ENCODE measurements at regions not wholly inside any gene's neighbourhood (a gene's known extent, or its start where the extent isn't known, plus 50 kb on each side); places are given as distances from the start of the nearest gene placed in this dataset.

- DNase-seq: no peak
These were observed 103.4 kb upstream of the SDK1 start for GRCh38 chr7:3197567-3198213.

GRCh38 chr7:3198316-3198715 lies 102.7 kb upstream of the SDK1 start:
- DNase-seq: no peak

GRCh38 chr7:3200504-3200903 lies 100.5 kb upstream of the SDK1 start:
- peak; percentile 22 for DNase-seq

- no peak for DNase-seq
These were observed 99.7 kb upstream of the SDK1 start for GRCh38 chr7:3201306-3201705.

GRCh38 chr7:3201937-3202710 lies 98.9 kb upstream of the SDK1 start:
- no peak for DNase-seq

GRCh38 chr7:3204526-3204925 lies 96.5 kb upstream of the SDK1 start:
- DNase-seq: no peak

GRCh38 chr7:3206101-3206500 lies 95.0 kb upstream of the SDK1 start:
- DNase-seq: no peak

- DNase-seq: no peak
These were observed 94.3 kb upstream of the SDK1 start for GRCh38 chr7:3206771-3207191.

- DNase-seq: no peak
These were observed 93.6 kb upstream of the SDK1 start for GRCh38 chr7:3207387-3207902.

- no peak for DNase-seq
These were observed 90.5 kb upstream of the SDK1 start for GRCh38 chr7:3210531-3210930.

- DNase-seq: no peak
These were observed 87.0 kb upstream of the SDK1 start for GRCh38 chr7:3214090-3214413.

GRCh38 chr7:3215624-3216585 lies 85.1 kb upstream of the SDK1 start:
- DNase-seq: no peak

GRCh38 chr7:3217166-3217565 lies 83.9 kb upstream of the SDK1 start:
- DNase-seq: no peak

- no peak for DNase-seq
These were observed 82.4 kb upstream of the SDK1 start for GRCh38 chr7:3218411-3219225.

GRCh38 chr7:3229904-3230470 lies 71.1 kb upstream of the SDK1 start:
- no peak for DNase-seq

GRCh38 chr7:3230908-3231307 lies 70.1 kb upstream of the SDK1 start:
- no peak for DNase-seq

- no peak for DNase-seq
These were observed 68.8 kb upstream of the SDK1 start for GRCh38 chr7:3232228-3232627.

GRCh38 chr7:3233301-3233700 lies 67.8 kb upstream of the SDK1 start:
- DNase-seq: no peak

GRCh38 chr7:3234051-3234450 lies 67.0 kb upstream of the SDK1 start:
- DNase-seq: no peak

GRCh38 chr7:3234851-3235250 lies 66.2 kb upstream of the SDK1 start:
- DNase-seq: no peak

GRCh38 chr7:3235322-3235721 lies 65.7 kb upstream of the SDK1 start:
- no peak for DNase-seq

GRCh38 chr7:3236268-3236667 lies 64.8 kb upstream of the SDK1 start:
- DNase-seq: no peak
